Mesendoderm (in vitro differentiated cells): ENCODE measurements at regions not wholly inside any gene's neighbourhood (a gene's known extent, or its start where the extent isn't known, plus 50 kb on each side); places are given as distances from the start of the nearest gene placed in this dataset.
A peak's percentile ranks its signal among the peaks of the same experiment; 100 is the strongest.

Experiments
- DNase-seq: peaks from one replicate; pipeline ENCODE4 v3.0.0; 2013
- H2AK5ac ChIP-seq: 2 replicates; pipeline ENCODE4 v1.6.1; 2013; ENCODE audit warnings: low read length, inconsistent platforms
- H2BK120ac ChIP-seq: 2 replicates; pipeline ENCODE4 v1.6.1; 2013; ENCODE audit warnings: low read depth, mild to moderate bottlenecking, low read length, moderate library complexity, mixed read lengths
- H2BK15ac ChIP-seq: replicated peaks from 2 replicates; pipeline ENCODE4 v1.6.1; 2013; ENCODE audit warnings: low read depth, mild to moderate bottlenecking, moderate library complexity
- H2BK5ac ChIP-seq: 2 replicates; pipeline ENCODE4 v1.6.1; 2013; ENCODE audit warnings: low read length, inconsistent platforms
- H3K18ac ChIP-seq: 2 replicates; pipeline ENCODE4 v1.6.1; 2013; ENCODE audit warnings: mild to moderate bottlenecking, low read length, mixed read lengths
- H3K23ac ChIP-seq: one replicate; pipeline ENCODE4 v1.6.1; 2013; ENCODE audit warnings: low read length
- H3K27ac ChIP-seq: 2 replicates; pipeline ENCODE4 v1.5.1; 2013; ENCODE audit warnings: low read depth, mild to moderate bottlenecking, inconsistent platforms, low read length, moderate library complexity
- H3K27me3 ChIP-seq: 2 replicates; pipeline ENCODE4 v1.6.1; 2013; ENCODE audit warnings: low read length, control low read depth, mild to moderate bottlenecking, inconsistent platforms; ENCODE audit not compliant: insufficient read depth, poor library complexity
- H3K36me3 ChIP-seq: 2 replicates; pipeline ENCODE4 v1.6.1; 2013; ENCODE audit warnings: low read length, inconsistent platforms; ENCODE audit not compliant: control insufficient read depth, insufficient read depth
- H3K4ac ChIP-seq: one replicate; pipeline ENCODE4 v1.6.1; 2013; ENCODE audit warnings: low read depth, mild to moderate bottlenecking, low read length, moderate library complexity
- H3K4me1 ChIP-seq: 2 replicates; pipeline ENCODE4 v1.6.1; 2013; ENCODE audit warnings: low read depth, low read length, inconsistent platforms; ENCODE audit not compliant: control insufficient read depth
- H3K4me2 ChIP-seq: 2 replicates; pipeline ENCODE4 v1.6.1; 2013; ENCODE audit warnings: low read length
- H3K4me3 ChIP-seq: 2 replicates; pipeline ENCODE4 v1.5.1; 2013; ENCODE audit warnings: mild to moderate bottlenecking, low read length
- H3K56ac ChIP-seq: one replicate; pipeline ENCODE4 v1.6.1; 2013; ENCODE audit warnings: low read length
- H3K79me1 ChIP-seq: 2 replicates; pipeline ENCODE4 v1.6.1; 2013; ENCODE audit warnings: low read length, inconsistent platforms
- H3K79me2 ChIP-seq: 2 replicates; pipeline ENCODE4 v1.6.1; 2013; ENCODE audit warnings: mild to moderate bottlenecking, low read length; ENCODE audit not compliant: control insufficient read depth, insufficient read depth
- H3K9ac ChIP-seq: 2 replicates; pipeline ENCODE4 v1.6.1; 2013; ENCODE audit warnings: low read length, inconsistent platforms
- H4K5ac ChIP-seq: one replicate; pipeline ENCODE4 v1.6.1; 2013; ENCODE audit warnings: low read length
- H4K8ac ChIP-seq: one replicate; pipeline ENCODE4 v1.6.1; 2013; ENCODE audit warnings: low read depth, mild to moderate bottlenecking, control low read depth, low read length, moderate library complexity
- WGBS: extraction: QIAGEN DNeasy Blood & Tissue Kit; methylation state at CpG from one replicate; pipeline ENCODE4 v1.1.7; 2013; ENCODE audit warnings: low lambda C conversion rate, missing lambda C conversion rate; ENCODE audit not compliant: insufficient coverage; ENCODE audit errors: extremely low coverage; 5-methylcytosine and 5-hydroxymethylcytosine counted together

- H3K18ac ChIP-seq, result no peak overlapping the region
- H3K79me2 ChIP-seq, result no peaks in the 10 kb centered on the region
- H3K79me1 ChIP-seq, result no peaks in the 10 kb centered on the region
- no peak overlapping the region for H2BK120ac ChIP-seq
- H2AK5ac ChIP-seq, result no peak overlapping the region
- no peak overlapping the region for H4K8ac ChIP-seq
- no peaks in the 10 kb centered on the region for H3K36me3 ChIP-seq
- H3K23ac ChIP-seq, result no peak overlapping the region
- no peak overlapping the region for H3K4me2 ChIP-seq
- DNase-seq, result no peak
- no peak overlapping the region for H3K9ac ChIP-seq
- no peak overlapping the region for H2BK5ac ChIP-seq
- H3K27ac ChIP-seq, result no peak overlapping the region
- no peaks in the 10 kb centered on the region for H3K27me3 ChIP-seq
- H3K4ac ChIP-seq, result no peak overlapping the region
- H3K4me1 ChIP-seq, result no peaks in the 10 kb centered on the region
- no peak overlapping the region for H2BK15ac ChIP-seq
- H4K5ac ChIP-seq, result no peak overlapping the region
- H3K4me3 ChIP-seq, result no peak overlapping the region
- WGBS, result no CpG with 5 or more reads among the region's 4 CpGs
- no peak overlapping the region for H3K56ac ChIP-seq
Observed at GRCh38 chr9:90092508-90092907, 487.7 kb downstream of the GADD45G start.

- H3K27me3 ChIP-seq, result no peaks in the 10 kb centered on the region
- no CpG with 5 or more reads among the region's 11 CpGs for WGBS
- no peak overlapping the region for H3K18ac ChIP-seq
- no peaks in the 10 kb centered on the region for H3K79me1 ChIP-seq
- no peak overlapping the region for H3K27ac ChIP-seq
- no peak overlapping the region for H2BK120ac ChIP-seq
- no peaks in the 10 kb centered on the region for H3K4me1 ChIP-seq
- H2BK15ac ChIP-seq, result no peak overlapping the region
- no peaks in the 10 kb centered on the region for H3K79me2 ChIP-seq
- H3K56ac ChIP-seq, result no peak overlapping the region
- H3K4ac ChIP-seq, result no peak overlapping the region
- no peak overlapping the region for H3K4me3 ChIP-seq
- no peak overlapping the region for H4K5ac ChIP-seq
- DNase-seq, result no peak
- H4K8ac ChIP-seq, result no peak overlapping the region
- H3K36me3 ChIP-seq, result no peaks in the 10 kb centered on the region
- no peak overlapping the region for H3K4me2 ChIP-seq
- no peak overlapping the region for H3K9ac ChIP-seq
- H2BK5ac ChIP-seq, result no peak overlapping the region
- no peak overlapping the region for H3K23ac ChIP-seq
- H2AK5ac ChIP-seq, result no peak overlapping the region
Observed at GRCh38 chr9:90095682-90096081, 490.9 kb downstream of the GADD45G start.

GRCh38 chr9:90097237-90097636 lies 492.4 kb downstream of the GADD45G start:
- H2BK120ac ChIP-seq, result no peak overlapping the region
- no peak overlapping the region for H4K5ac ChIP-seq
- H3K23ac ChIP-seq, result no peak overlapping the region
- DNase-seq, result no peak
- H3K4me3 ChIP-seq, result no peak overlapping the region
- no peaks in the 10 kb centered on the region for H3K79me1 ChIP-seq
- no peak overlapping the region for H3K27ac ChIP-seq
- no CpG with 5 or more reads among the region's 7 CpGs for WGBS
- H3K9ac ChIP-seq, result no peak overlapping the region
- H2AK5ac ChIP-seq, result no peak overlapping the region
- no peaks in the 10 kb centered on the region for H3K79me2 ChIP-seq
- H3K56ac ChIP-seq, result no peak overlapping the region
- H3K27me3 ChIP-seq, result no peaks in the 10 kb centered on the region
- no peak overlapping the region for H3K4ac ChIP-seq
- H3K18ac ChIP-seq, result no peak overlapping the region
- H3K4me2 ChIP-seq, result no peak overlapping the region
- no peaks in the 10 kb centered on the region for H3K36me3 ChIP-seq
- H2BK15ac ChIP-seq, result no peak overlapping the region
- H3K4me1 ChIP-seq, result no peaks in the 10 kb centered on the region
- no peak overlapping the region for H2BK5ac ChIP-seq
- no peak overlapping the region for H4K8ac ChIP-seq

- Histone ChIP-seq H3K27ac (no peak overlapping the region), H3K27me3 (no peaks in the 10 kb centered on the region), H2BK5ac (no peak overlapping the region), H3K4me2 (no peak overlapping the region), H2BK120ac (no peak overlapping the region), H4K8ac (no peak overlapping the region), H3K36me3 (no peaks in the 10 kb centered on the region), H3K4me3 (no peak overlapping the region), H3K56ac (no peak overlapping the region), H3K4me1 (no peaks in the 10 kb centered on the region), H3K23ac (no peak overlapping the region), H2BK15ac (no peak overlapping the region), H3K18ac (no peak overlapping the region), H3K79me2 (no peaks in the 10 kb centered on the region), H4K5ac (no peak overlapping the region), H3K4ac (no peak overlapping the region), H3K79me1 (no peaks in the 10 kb centered on the region), H3K9ac (no peak overlapping the region), H2AK5ac (no peak overlapping the region)
- no peak for DNase-seq
- no CpG with 5 or more reads among the region's 10 CpGs for WGBS
Observed at GRCh38 chr9:90098408-90098807, 493.6 kb downstream of the GADD45G start.

GRCh38 chr9:90099262-90099963 lies 494.6 kb downstream of the GADD45G start:
- no peak overlapping the region for H3K27ac ChIP-seq
- no peak overlapping the region for H4K5ac ChIP-seq
- H3K4ac ChIP-seq, result no peak overlapping the region
- WGBS, result 100% methylated on average over 1 of the region's 9 CpGs
- no peak overlapping the region for H2BK120ac ChIP-seq
- DNase-seq, result peak; percentile 47
- H3K18ac ChIP-seq, result no peak overlapping the region
- H3K4me3 ChIP-seq, result no peak overlapping the region
- no peak overlapping the region for H2BK15ac ChIP-seq
- no peak overlapping the region for H2AK5ac ChIP-seq
- H3K4me1 ChIP-seq, result no peaks in the 10 kb centered on the region
- H3K4me2 ChIP-seq, result no peak overlapping the region
- H4K8ac ChIP-seq, result no peak overlapping the region
- H3K79me2 ChIP-seq, result no peaks in the 10 kb centered on the region
- H3K9ac ChIP-seq, result no peak overlapping the region
- H3K56ac ChIP-seq, result no peak overlapping the region
- no peaks in the 10 kb centered on the region for H3K36me3 ChIP-seq
- H3K23ac ChIP-seq, result no peak overlapping the region
- no peak overlapping the region for H2BK5ac ChIP-seq
- H3K27me3 ChIP-seq, result no peaks in the 10 kb centered on the region
- no peaks in the 10 kb centered on the region for H3K79me1 ChIP-seq

GRCh38 chr9:90100014-90100413 lies 495.2 kb downstream of the GADD45G start:
- no CpG with 5 or more reads among the region's 3 CpGs for WGBS

More at GRCh38 chr9:90100014-90100413, 495.2 kb downstream of the GADD45G start:
- no peak overlapping the region for H3K4me2 ChIP-seq
- no peaks in the 10 kb centered on the region for H3K4me1 ChIP-seq
- H3K27me3 ChIP-seq, result no peaks in the 10 kb centered on the region
- no peak overlapping the region for H2BK15ac ChIP-seq
- H3K9ac ChIP-seq, result no peak overlapping the region
- H2AK5ac ChIP-seq, result no peak overlapping the region
- H4K8ac ChIP-seq, result no peak overlapping the region
- no peak overlapping the region for H3K4ac ChIP-seq
- no peak overlapping the region for H3K56ac ChIP-seq
- no peaks in the 10 kb centered on the region for H3K36me3 ChIP-seq
- no peak overlapping the region for H2BK5ac ChIP-seq
- H3K27ac ChIP-seq, result no peak overlapping the region
- DNase-seq, result peak; percentile 6
- H2BK120ac ChIP-seq, result no peak overlapping the region
- H4K5ac ChIP-seq, result no peak overlapping the region
- no peaks in the 10 kb centered on the region for H3K79me2 ChIP-seq
- no peaks in the 10 kb centered on the region for H3K79me1 ChIP-seq
- H3K18ac ChIP-seq, result no peak overlapping the region
- no peak overlapping the region for H3K23ac ChIP-seq
- H3K4me3 ChIP-seq, result no peak overlapping the region
